ENCODE measurements at regions not wholly inside any gene's neighbourhood (a gene's known extent, or its start where the extent isn't known, plus 50 kb on each side); places are given as distances from the start of the nearest gene placed in this dataset.

GRCh38 chr18:75681538-75682115 lies 254.1 kb upstream of the SMIM21 start:
- TF ChIP-seq, protein P1, sequence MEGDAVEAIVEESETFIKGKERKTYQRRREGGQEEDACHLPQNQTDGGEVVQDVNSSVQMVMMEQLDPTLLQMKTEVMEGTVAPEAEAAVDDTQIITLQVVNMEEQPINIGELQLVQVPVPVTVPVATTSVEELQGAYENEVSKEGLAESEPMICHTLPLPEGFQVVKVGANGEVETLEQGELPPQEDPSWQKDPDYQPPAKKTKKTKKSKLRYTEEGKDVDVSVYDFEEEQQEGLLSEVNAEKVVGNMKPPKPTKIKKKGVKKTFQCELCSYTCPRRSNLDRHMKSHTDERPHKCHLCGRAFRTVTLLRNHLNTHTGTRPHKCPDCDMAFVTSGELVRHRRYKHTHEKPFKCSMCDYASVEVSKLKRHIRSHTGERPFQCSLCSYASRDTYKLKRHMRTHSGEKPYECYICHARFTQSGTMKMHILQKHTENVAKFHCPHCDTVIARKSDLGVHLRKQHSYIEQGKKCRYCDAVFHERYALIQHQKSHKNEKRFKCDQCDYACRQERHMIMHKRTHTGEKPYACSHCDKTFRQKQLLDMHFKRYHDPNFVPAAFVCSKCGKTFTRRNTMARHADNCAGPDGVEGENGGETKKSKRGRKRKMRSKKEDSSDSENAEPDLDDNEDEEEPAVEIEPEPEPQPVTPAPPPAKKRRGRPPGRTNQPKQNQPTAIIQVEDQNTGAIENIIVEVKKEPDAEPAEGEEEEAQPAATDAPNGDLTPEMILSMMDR (IDR thresholded peaks at IDR 0.05), result no peak
- no peak for TF ChIP-seq POLR2AphosphoS5 (IDR thresholded peaks at IDR 0.05; ENCODE audit: insufficient read depth in 1 of 2, low read depth in 1 of 2)
- no peak for TF ChIP-seq POLR2A (IDR thresholded peaks at IDR 0.05)
